Gastroesophageal sphincter (tissue), 3 donors: ENCODE measurements at regions not wholly inside any gene's neighbourhood (a gene's known extent, or its start where the extent isn't known, plus 50 kb on each side); places are given as distances from the start of the nearest gene placed in this dataset.

ENCODE experiments used
- CTCF ChIP-seq, 4 experiments: fragments of 200-600 bp in 2 of 4; fragments of 450-650 bp in 2 of 4; sonication (generic) in 1 of 4; IDR thresholded peaks; one replicate each; pipeline ENCODE4 v1.5.1; 2017 to 2019; ENCODE audit warnings: antibody characterized with exemption in 4 of 4, mild to moderate bottlenecking in 2 of 4, moderate library complexity in 2 of 4
- POLR2A ChIP-seq, 2 donors: fragments of 450-650 bp; IDR thresholded peaks; one replicate each; pipeline ENCODE4 v1.6.1; 2017; ENCODE audit warnings: antibody characterized with exemption in 2 of 2, mild to moderate bottlenecking in 2 of 2, moderate library complexity in 1 of 2
- POLR2AphosphoS5 ChIP-seq: sonication (generic); formaldehyde crosslinking; IDR thresholded peaks from one replicate; pipeline ENCODE4 v1.6.1; 2017; ENCODE audit warnings: antibody characterized with exemption

- TF ChIP-seq POLR2AphosphoS5 (no peak), POLR2A (IDR thresholded peaks at IDR 0.05) (no peak), CTCF (IDR thresholded peaks at IDR 0.05) (no peak)
Measured at GRCh38 chr2:160934991-160935390, 225.2 kb upstream of the TANK start.
